GM21423 (cell line): ENCODE measurements at regions not wholly inside any gene's neighbourhood (a gene's known extent, or its start where the extent isn't known, plus 50 kb on each side); places are given as distances from the start of the nearest gene placed in this dataset.
A peak's percentile ranks its signal among the peaks of the same experiment; 100 is the strongest.

ENCODE experiments used
- ATAC-seq: cut with Tn5 transposase; IDR thresholded peaks from one replicate; pipeline ENCODE4 v1.9.1; 2021; ENCODE audit warnings: mild to moderate bottlenecking, moderate library complexity; ENCODE audit not compliant: unreplicated experiment

- no peak for ATAC-seq
These were observed 107.4 kb downstream of the SNX18 start for GRCh38 chr5:54624805-54625568.

GRCh38 chr5:54621709-54622108, 104.2 kb downstream of the SNX18 start:
- no peak for ATAC-seq

DNA sequence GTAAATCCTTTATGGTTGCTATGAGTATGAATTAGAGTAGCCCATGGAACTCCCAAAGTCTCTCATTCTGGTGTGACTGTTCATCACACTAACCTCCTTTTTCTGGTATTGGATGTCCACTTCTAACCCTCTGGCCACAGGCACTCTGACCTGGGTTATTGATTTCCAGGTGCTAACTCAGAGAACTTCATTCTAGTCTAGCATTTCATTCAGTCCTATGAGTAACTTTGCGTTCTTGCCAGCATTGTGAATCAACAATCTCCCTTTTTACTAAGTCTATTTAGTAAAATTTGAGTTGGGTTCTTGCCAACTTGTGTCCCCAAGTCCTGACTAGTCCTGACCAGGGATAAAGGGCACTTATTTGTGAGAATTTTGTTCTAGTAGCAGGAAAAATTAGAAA, 103.5 kb downstream of the SNX18 start:
- no peak for ATAC-seq

DNA sequence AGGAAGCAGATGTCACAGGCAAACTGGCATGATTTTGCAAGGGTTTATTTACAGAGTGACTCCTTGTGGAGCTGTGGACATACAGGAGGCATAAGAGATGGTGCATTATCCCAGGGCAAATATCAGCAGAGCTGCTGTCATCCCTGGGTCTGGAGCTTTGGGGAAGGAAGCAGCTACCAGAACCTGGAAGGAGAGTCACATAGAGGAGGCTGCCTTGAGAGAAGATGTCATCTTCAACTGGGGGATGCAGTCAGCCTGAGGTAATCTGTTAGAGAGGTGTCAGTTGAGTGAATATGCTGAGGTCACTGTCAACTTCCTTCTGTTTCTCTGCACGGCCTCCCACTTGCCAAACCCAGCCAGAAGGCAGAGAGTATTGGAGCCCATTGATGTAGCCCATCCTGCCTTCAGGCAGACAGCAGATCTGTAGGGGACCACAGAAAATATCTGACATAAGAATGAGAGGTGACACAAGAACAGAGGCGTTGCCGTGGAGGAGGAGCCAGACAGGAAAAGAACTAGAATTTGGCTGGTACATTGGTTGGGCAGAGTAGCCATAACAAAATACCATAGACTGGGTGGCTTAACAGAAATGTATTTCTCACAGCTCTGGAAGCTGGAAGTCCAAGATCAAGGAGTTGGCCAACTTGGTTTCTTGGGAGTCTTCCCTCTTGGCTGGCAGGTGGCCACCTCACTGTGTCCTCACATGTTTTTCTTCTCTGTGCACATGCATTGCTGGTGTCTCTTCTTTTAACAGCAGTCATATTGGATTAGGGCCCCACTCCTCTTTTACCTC, 102.8 kb downstream of the SNX18 start:
- no peak for ATAC-seq

- ATAC-seq, result no peak
These were observed 102.2 kb downstream of the SNX18 start for GRCh38 chr5:54619731-54620130.

GRCh38 chr5:54616518-54617220, 99.1 kb downstream of the SNX18 start:
- no peak for ATAC-seq

- ATAC-seq, result no peak
These were observed 98.5 kb downstream of the SNX18 start for GRCh38 chr5:54616031-54616430.

DNA sequence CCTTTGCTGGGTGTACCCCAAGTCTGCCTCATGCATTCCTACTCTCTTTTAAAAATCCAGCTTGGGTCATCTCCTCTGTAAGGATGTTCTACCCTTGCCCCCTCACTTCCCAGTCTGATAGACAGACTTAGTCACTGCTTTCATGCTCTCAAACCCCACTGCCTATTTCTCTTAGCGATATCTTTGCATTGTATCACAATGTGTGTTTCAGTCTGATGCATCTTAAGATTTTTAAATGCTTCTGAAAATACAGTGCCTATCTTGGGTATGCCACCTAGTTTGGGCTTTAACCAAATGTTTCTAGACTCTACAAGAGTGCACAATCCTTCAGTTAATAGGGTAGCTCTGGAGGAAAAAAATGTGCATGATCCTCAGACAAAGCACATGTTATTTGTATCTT, 97.8 kb downstream of the SNX18 start:
- ATAC-seq, result no peak

DNA sequence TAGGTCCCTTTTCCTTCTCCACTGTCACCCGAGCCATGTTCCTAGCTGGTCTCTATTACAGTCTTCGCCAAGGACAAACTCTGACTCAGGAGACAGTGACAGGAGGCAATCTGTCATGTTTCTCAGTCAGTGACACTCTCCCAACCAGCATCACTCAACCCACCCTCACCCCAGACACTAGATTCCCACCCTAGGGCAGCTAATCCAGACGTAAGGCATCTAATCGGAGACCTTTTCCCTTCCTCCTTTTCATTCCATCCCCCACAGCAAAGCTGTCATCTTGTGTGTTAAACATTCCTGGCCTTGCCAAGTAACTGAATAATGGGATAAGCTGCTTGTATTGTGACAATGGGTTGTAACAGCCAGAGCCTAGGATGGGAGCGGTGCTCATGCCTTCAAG, 95.2 kb downstream of the SNX18 start:
- ATAC-seq, result no peak

DNA sequence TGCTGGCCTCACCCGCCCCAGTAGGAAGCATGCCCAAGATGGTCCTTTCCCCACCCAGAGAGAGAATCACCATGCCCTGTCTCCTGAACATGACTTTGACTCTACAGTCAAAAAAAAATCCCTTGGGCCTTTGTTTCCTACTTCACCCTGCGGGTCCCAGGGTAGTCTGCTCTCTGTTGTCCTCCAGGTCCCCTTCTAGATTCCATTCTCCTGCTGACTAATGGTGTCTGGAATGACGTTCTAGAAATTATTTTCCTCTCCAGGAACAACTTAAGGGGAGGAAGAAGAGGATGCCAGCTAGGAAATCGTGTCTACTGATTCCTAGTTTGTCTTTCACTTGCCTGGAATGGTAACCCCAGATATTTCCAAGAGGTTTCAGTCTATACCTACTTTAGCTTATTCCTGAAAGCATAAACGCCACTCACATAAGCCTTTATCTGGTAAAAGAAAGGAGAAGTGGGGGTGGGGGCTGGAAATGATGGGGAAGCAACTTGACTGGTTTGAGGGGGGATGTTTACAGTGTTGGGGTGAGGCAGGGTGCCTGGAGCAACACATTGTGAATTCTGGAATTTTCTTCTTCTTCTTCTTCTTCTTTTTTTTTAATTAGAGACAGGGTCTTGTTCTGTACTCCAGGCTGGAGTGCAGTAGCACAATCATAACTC, 93.9 kb downstream of the SNX18 start:
- no peak for ATAC-seq

DNA sequence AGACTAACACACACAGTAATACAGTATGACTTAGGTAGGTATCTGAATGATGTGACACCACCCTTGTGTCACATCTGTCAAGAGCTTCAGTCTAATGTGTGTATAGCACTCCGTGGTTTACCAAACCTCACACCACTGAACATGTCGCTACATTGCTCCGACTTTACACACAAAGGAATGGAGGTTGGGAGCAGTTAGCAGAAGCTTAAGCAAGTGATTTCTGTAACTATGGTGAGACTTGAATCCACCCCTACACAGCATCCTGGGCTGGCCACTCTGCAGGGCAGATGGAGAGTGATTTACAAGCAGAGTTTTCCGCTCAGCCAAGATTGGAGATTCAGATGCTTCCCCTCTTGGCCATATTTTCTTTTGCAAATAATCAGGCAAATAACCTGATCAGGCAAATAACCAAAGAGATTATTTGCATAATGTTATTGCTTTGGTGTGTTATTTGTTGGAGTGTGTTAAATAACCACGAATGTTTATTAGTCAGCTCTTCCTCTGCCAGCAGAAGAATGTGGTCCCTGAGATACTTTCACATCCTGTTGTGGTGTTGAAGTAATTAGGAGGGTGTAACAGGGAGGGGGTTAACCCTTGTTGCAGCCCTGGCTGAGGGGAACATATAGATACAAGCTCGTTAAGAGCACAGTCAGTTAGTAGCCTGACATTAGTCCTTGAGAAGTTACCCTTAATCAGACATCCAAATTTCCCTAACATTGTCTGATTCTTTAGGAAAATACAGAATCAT, 92.8 kb downstream of the SNX18 start:
- ATAC-seq, result peak; percentile 97

DNA sequence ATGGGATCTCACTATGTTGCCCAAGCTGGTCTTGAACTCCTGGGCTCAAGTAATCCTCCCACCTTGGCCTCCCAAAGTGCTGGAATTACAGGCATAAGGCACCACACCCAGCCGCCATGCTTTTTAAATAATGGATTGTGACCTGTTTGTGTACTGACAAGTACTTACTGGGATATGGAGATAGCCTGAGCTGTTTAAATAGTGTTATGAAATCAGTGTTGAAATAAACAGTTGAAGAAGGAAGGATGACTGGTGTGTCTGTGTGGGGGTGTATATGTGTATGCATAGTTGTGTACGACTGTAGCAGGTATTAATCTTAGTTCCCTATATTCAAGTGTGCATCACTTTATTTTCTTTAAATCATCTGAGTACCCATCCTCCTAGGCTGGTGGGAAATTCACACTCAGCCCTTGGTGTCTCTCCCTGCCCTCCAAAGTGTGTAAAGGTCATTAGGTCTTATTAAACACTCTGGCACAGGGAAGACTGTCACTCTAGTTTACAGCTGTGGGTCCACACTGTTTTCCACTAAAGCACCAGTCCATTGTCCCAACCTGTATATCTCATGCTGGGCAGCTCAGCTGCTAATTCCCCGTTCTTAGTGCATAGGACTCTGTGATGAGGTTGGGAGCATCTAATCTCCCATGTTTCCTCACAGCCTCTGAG, 91.0 kb downstream of the SNX18 start:
- no peak for ATAC-seq

- ATAC-seq, result no peak
These were observed 89.4 kb downstream of the SNX18 start for GRCh38 chr5:54607006-54607405.

DNA sequence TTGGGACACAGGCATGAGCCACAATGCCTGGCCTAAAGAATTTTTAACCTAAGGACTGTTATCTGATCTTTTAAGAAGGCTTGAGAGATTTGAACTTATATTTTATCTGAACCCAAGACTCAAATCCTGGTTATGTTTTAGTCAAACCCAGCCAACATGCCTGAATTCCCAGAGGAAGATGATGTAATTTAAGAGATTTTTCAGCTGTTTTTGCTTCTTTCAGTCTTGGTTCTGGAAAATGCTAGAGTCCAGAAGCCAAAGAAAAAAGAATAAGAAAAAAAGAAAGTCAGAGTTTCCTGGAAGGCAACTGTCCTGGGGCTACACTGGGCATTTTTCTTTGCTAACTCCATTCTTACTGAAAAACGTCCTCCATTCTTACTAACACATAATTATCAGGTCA, 85.8 kb downstream of the SNX18 start:
- no peak for ATAC-seq

GRCh38 chr5:54602475-54602874, 84.9 kb downstream of the SNX18 start:
- ATAC-seq, result no peak

DNA sequence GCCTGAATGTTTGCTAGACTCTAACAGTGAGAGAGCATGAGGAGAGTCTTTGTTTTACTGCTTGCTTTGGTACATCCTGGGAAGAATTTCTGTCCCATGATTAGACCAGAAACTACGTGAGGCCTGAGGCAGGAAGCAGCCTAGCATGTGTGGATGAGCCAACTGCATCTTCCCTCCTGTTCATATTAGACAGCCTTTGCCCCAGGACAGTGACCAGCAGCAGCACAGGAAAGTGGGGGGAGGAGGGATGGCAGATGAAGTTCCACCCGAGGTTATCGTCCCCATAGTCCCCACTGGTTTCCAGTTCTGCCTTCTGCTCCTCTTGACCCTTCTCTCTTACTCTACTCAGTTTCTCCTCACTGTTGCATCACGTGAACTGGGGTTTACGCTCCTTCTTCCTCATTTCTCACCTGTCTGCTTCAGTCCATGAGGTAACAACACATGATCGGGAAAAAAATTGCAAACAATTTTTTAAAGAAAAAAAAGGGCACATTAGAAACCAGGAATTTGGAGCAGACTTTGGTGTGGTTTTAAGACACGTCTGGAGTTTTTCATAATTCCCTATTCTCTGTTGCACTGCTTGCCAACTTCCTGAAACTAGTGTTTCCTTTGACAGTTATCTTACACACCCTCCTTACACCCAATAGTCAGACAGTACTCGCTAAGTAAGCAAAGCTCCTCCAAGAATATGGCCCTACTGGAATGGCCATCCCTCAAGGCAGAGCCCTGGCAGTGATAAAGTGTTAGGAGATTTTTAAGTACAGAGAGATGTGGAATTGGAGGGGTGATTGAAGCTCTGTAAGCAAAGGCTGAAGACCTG, 84.1 kb downstream of the SNX18 start:
- ATAC-seq, result no peak
